ENCODE measurements at regions not wholly inside any gene's neighbourhood (a gene's known extent, or its start where the extent isn't known, plus 50 kb on each side); places are given as distances from the start of the nearest gene placed in this dataset.

- TF ChIP-seq POLR2A (IDR thresholded peaks at IDR 0.05; ENCODE audit: low read depth, low read length) (no peak), POLR2AphosphoS5 (IDR thresholded peaks at IDR 0.05; ENCODE audit: low read depth, low read length) (no peak), TAF1 (IDR thresholded peaks at IDR 0.05; ENCODE audit: borderline replicate concordance, low read depth, low read length) (no peak)
These were observed 174.3 kb downstream of the TAF11L14 start for GRCh38 chr5:17808566-17808965.

All from GM12892 (cell line).